Eye (tissue), 1 donor: ENCODE measurements at regions not wholly inside any gene's neighbourhood (a gene's known extent, or its start where the extent isn't known, plus 50 kb on each side); places are given as distances from the start of the nearest gene placed in this dataset.
"Not testable (repeated sequence)": the region's sequence is repeated elsewhere in the genome, so short reads cannot be mapped to it uniquely, and the experiment has no call there.

Experiments used
- DNase-seq: peaks from one replicate; pipeline ENCODE4 v3.0.0-alpha.2; 2015

GRCh38 chr13:73177017-73177416 lies 118.2 kb downstream of the KLF5 start:
- DNase-seq: no peak

GRCh38 chr13:73174521-73175010 lies 115.8 kb downstream of the KLF5 start:
- no peak for DNase-seq

- no peak for DNase-seq
Measured at GRCh38 chr13:73173279-73173811, 114.5 kb downstream of the KLF5 start.

- DNase-seq: no peak
Measured at GRCh38 chr13:73171926-73172325, 113.1 kb downstream of the KLF5 start.

GRCh38 chr13:73171271-73171682 lies 112.5 kb downstream of the KLF5 start:
- DNase-seq: no peak

GRCh38 chr13:73169971-73170370 lies 111.2 kb downstream of the KLF5 start:
- no peak for DNase-seq

DNA sequence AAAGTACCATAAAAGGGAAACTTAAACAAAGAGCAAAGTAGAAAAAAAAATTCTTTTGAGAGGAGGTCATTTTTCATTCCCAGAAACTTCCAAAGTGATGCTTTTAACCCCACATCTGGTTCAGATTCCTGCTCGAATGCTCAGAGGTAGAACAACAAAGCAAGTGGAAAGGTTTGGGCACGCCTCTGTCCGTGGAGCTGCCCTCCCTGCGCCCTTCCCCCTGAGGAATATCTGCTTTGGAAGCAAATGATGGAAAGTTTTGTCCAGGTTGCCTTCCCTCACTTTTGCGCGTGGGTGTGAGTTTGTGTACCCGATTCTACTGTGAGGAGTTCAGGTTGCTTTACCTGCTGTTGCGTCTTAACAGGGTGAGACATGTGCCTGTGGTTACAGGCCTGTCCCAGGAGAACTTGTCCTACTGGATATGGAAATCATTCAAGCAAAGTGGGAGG lies 110.2 kb downstream of the KLF5 start:
- no peak for DNase-seq

DNA sequence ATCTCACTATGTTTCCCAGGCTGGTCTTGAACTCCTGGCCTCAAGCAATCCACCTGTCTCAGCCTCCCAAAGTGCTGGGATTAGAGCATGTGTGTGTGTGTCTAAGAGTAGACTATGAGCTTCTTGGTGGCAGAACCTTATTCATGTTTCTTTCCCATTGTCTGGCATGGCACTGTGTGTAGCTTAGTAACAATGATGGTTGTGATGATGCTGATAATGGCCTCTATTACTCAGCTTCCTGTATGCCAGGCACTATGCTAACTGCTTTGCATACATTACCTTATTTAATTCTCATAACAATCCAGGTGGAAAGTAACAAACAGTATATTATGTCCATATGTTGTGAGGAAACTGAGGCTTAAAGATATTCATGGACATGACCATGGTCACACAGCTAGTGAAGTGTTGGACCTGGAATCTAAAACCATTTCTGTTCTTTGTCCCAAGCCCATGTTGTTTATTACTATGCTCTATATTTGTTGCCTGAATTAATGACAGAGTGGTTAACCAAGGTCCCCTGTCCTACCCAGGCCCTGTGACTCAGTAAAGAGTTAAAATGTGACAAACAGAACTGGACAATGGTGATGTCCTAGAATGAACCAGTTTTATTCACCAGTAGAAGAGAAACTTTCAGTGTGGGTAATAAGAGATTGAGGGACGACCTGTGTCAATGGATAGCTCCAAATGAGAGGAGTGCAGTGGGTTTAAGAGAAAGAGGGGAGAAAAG lies 109.6 kb downstream of the KLF5 start:
- DNase-seq: no peak

DNA sequence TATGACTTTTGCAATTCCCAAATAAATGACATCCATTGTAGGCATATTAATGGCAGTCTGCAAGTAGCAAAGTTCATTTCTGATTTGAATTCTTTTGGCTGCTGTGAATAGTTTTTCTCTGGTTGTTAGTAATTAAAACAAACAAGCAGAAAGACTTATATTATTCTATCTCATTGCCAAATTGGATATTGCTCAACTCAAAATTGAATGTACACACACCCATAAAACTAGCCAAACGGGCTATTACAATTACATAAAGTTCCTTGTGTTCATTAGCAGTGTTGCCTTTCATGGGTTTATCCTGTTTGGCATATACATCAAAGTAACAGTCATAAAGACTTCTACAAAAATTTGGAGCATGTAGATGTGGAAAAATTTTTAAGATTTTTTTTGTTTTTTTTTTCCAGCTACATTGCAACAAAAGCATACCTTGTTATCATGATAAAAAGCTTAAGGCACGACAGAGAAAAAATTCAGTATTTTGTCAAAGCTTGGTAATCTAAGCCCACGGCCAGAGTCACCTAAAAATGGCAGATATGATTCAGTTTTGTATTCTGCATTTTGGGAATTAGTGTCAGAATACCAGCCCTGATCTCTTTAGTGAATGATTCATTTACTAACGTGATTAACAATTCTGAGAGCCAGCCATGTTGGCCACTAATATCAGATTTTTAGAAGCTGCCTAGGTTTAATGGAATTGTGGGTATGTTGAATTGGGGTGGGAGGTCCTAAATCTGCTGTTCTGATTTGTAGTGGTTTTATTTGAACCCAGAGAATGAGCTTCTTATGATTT lies 108.4 kb downstream of the KLF5 start:
- DNase-seq: no peak

- DNase-seq: no peak
Measured at GRCh38 chr13:73166204-73166603, 107.4 kb downstream of the KLF5 start.

DNA sequence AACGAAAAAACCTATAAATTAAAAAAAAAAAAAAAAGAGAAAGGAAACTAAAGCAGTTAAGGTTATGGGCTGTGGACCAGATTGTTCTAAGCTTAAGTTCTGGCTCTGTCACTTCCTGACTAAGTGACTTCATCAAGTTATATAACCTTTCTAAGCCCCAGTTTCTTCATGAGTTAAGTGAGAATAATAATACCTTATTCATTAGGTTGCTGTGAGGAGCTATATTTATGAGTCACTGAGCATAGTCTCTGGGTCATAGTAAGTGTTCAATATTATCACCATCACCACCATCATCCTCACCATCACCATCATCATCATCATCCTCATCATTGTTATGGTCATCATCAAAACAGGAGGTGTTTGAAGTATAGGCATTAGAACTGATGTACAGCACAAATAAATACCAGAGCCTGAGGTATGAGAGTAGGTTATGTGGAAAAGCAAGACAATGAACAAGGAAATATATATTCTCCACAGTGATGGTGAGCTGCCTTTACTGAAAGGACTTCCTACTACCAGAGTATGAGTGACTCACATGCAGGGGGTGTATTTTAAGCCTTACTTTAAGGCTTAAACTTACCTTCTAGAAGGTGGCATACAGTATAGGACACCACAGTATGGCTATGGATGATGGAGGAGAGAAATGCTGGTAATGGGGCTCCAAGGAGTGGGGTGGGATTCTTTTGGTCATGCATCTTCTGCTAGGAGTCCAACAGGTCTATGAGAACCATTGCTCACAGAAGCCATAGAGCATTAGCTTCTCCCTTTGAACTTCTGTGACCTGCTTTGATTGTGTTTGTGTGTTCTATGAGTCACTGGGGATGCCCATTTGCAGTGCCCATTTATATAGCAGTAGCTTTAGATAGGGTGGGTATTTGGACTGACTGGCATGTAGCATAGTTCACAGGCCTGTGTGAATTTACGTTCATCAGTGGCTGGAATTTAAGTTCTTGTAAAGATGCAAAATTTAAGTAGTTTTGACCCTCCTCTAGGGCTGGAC lies 104.4 kb downstream of the KLF5 start:
- DNase-seq: no peak

DNA sequence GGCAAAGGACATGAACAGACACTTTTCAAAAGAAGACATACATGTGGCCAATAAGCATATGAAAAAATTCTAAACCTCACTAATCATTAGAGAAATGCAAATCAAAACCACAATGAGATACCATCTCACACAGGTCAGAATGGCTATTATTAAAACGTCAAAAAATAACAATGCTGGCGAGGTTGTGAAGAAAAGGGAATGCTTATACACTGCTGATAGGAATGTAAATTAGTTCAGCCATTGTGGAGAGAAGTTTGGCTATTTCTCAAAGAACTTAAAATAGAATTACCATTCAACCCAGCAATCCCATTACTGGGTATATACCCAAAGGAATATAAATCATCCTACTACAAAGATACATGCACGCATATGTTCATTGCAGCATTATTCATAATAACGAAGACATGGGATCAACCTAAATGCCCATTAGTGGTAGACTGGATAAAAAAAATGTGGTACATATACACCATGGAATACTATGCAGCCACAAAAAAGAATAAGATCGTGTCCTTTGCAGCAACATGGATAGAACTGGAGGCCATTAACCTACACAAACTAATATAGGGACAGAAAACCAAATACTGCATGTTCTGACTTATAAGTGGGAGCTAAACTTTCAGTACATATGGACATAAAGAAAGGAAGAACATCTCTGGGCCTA lies 101.7 kb downstream of the KLF5 start:
- not testable (repeated sequence) for DNase-seq

DNA sequence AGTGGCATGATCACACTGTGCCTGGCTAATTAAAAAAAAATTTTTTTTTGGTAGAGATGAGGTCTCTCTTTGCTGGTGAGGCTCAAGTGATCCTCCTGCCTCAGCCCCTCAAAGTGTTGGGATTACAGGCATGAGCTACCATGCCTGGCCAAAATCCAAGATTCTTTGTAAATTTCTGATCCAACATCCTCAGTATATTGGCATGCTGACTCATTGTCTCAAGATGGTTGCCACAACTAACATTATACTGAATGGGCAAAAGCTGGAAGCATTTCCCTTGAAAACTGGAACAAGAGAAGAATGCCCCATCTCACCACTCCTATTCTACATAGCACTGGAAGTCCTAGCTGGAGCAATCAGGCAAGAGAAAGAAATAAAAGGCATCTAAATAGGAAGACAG lies 100.0 kb downstream of the KLF5 start:
- no peak for DNase-seq

DNA sequence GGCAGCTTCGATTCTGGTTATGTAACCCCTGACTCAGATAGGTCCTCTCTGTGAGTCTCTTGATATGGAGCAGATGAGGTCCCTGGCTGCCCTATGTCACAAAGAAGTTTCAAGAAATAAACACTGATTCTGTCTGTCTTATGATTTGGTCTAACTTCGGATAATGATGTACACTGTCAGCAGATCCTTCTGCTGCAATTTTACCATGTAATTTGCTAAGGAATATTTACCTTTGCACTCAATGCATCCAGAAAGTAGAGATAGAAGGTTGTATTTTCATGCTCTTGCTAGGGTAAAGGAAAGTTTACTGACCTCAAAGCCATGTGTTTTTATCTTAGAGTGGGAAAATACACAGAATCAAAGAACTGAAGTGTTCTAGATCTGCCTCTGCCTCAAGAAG lies 98.2 kb downstream of the KLF5 start:
- no peak for DNase-seq

GRCh38 chr13:73146707-73147106 lies 87.9 kb downstream of the KLF5 start:
- DNase-seq: no peak

GRCh38 chr13:73142071-73142470 lies 83.3 kb downstream of the KLF5 start:
- DNase-seq: peak; percentile 48

DNA sequence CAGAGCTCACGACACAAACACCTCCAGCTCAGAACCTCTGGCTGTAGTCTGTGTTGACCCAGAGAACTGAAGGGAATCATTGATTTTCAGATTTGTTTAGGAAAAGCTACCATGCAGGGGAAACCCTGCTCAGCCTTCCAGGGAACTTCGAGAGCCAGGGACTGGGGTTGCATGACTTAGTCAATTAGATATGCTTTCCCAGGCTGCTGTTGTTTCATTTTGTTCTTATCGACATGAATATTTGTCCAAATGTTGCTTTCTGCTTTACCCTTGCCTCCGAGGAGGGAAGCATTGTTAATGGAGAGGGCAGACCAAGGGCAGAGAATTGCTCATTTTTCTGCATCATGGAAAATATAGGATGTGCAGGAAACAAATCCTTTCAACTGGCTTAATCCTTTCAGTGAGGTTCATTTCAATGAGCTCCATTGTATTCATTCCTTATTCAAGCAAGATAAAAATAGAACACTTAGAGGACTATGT lies 82.5 kb downstream of the KLF5 start:
- peak; percentile 52 for DNase-seq

DNA sequence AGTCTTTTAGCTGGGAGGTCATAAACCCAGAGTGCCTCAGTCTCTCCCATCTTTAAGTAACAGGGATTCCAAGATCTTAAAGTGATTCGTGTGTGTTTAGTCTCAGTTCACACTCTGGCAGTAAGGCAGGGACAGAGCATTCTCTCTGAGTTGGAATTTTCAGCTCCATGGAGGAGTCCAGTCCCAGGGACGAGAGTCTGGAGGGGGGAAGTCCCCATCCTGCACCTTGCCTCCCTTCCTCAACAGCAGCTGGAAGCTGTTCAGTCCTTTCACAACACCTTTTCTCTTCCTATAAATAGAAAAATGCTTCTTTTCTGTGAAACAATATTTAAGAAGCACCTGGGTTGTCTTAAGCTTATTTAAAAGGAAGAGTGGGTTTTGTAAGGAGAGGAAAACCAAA lies 82.0 kb downstream of the KLF5 start:
- no peak for DNase-seq

GRCh38 chr13:73138638-73139491 lies 80.1 kb downstream of the KLF5 start:
- no peak for DNase-seq

DNA sequence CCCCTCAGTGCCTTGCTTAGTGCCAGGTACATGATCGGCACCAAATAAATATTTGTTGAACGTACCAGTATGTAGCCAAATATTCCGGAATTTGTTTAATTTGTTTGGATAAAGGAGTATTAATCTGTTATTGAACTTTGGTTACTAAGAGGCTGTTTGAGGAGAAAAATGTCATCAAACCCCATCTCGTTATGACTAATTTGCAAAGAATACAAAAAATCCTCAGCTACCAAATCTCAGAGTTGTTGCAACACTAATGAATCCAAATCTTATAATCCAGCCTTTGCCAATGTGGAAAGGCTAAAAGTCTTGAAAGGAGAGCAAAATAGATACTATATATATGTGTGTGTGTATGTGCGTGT lies 79.5 kb downstream of the KLF5 start:
- DNase-seq: no peak

DNA sequence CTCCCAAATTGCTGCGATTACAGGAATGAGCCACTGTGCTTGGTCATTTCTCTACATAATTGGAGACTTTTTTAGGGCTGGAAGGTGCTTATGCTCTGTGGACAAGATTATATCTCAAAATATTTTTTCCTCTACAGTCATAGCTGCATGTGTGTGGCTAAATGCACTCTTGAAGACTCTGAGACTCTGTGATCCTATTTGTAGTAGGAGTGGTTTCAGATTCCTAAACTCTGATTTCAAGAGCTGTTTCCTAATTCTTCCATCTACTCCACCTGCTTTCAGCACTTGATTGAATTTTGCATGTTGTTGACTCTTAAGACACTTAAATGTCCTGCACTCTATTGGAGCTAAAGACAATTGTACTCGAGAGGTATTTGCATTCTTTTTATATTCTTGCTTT lies 78.0 kb downstream of the KLF5 start:
- DNase-seq: no peak
